Astrocyte (in vitro differentiated cells and primary cell): ENCODE measurements at regions not wholly inside any gene's neighbourhood (a gene's known extent, or its start where the extent isn't known, plus 50 kb on each side); places are given as distances from the start of the nearest gene placed in this dataset.
A peak's percentile ranks its signal among the peaks of the same experiment; 100 is the strongest.

Experiments used
- DNase-seq: peaks from one replicate; pipeline ENCODE4 v3.0.0-alpha.2; 2010; ENCODE audit warnings: low read depth
- FAIRE-seq: peaks from 2 replicates; lab custom pipeline; 2011; peaks lifted over from hg19 to GRCh38; lab: Jason Lieb, UNC
- H2AFZ ChIP-seq: 2 replicates; pipeline ENCODE4 v1.6.0; 2012; ENCODE audit warnings: low read depth, low read length, inconsistent platforms
- H3K27ac ChIP-seq: 2 replicates; pipeline ENCODE4 v1.5.1; 2011; ENCODE audit warnings: low read depth, low read length, inconsistent platforms
- H3K27me3 ChIP-seq: 2 replicates; pipeline ENCODE4 v1.6.0; 2011; ENCODE audit warnings: low read length, inconsistent platforms; ENCODE audit not compliant: insufficient read depth
- H3K36me3 ChIP-seq: 2 replicates; pipeline ENCODE4 v1.5.1; 2011; ENCODE audit warnings: low read length, inconsistent platforms; ENCODE audit not compliant: insufficient read depth
- H3K4me1 ChIP-seq: 2 replicates; pipeline ENCODE4 v1.5.1; 2011; ENCODE audit warnings: low read length, inconsistent platforms; ENCODE audit not compliant: insufficient read depth
- H3K4me2 ChIP-seq: 2 replicates; pipeline ENCODE4 v1.6.0; 2012; ENCODE audit warnings: low read length, inconsistent platforms
- H3K4me3 ChIP-seq: 2 replicates; pipeline ENCODE4 v1.5.1; 2011; ENCODE audit warnings: low read depth, mild to moderate bottlenecking, low read length, inconsistent platforms; ENCODE audit not compliant: insufficient read depth
- H3K79me2 ChIP-seq: 2 replicates; pipeline ENCODE4 v1.6.0; 2012; ENCODE audit warnings: mild to moderate bottlenecking, low read length, inconsistent platforms; ENCODE audit not compliant: insufficient read depth
- H3K9ac ChIP-seq: 2 replicates; pipeline ENCODE4 v1.6.0; 2012; ENCODE audit warnings: mild to moderate bottlenecking, low read length, inconsistent platforms
- H3K9me3 ChIP-seq: 2 replicates; pipeline ENCODE4 v1.5.1; 2012; ENCODE audit warnings: low read depth, mild to moderate bottlenecking, low read length, inconsistent platforms; ENCODE audit not compliant: insufficient read depth
- H4K20me1 ChIP-seq: 2 replicates; pipeline ENCODE4 v1.6.0; 2012; ENCODE audit warnings: low read length, inconsistent platforms; ENCODE audit not compliant: insufficient read depth
- H3K27ac Mint-ChIP-seq: one replicate; pipeline ENCODE4 v1.8.0; 2021; ENCODE audit warnings: mild to moderate bottlenecking, mixed read lengths; ENCODE audit not compliant: unreplicated experiment
- H3K27me3 Mint-ChIP-seq: one replicate; pipeline ENCODE4 v1.8.0; 2021; ENCODE audit warnings: low read depth, mixed read lengths; ENCODE audit not compliant: unreplicated experiment
- H3K36me3 Mint-ChIP-seq: one replicate; pipeline ENCODE4 v1.8.0; 2021; ENCODE audit warnings: low read depth, mixed read lengths; ENCODE audit not compliant: unreplicated experiment
- H3K4me1 Mint-ChIP-seq: one replicate; pipeline ENCODE4 v1.8.0; 2021; ENCODE audit warnings: low read depth, mixed read lengths; ENCODE audit not compliant: unreplicated experiment
- H3K4me3 Mint-ChIP-seq: one replicate; pipeline ENCODE4 v1.8.0; 2021; ENCODE audit warnings: mild to moderate bottlenecking, moderate library complexity, mixed read lengths; ENCODE audit not compliant: unreplicated experiment
- H3K9me3 Mint-ChIP-seq: one replicate; pipeline ENCODE4 v1.8.0; 2021; ENCODE audit warnings: mild to moderate bottlenecking, mixed read lengths; ENCODE audit not compliant: unreplicated experiment
- CTCF ChIP-seq: IDR thresholded peaks from 2 replicates; pipeline ENCODE4 v1.5.1; 2011; ENCODE audit warnings: low read depth, mild to moderate bottlenecking, inconsistent platforms, low read length, moderate library complexity; ENCODE audit not compliant: insufficient read depth
- EZH2 ChIP-seq: IDR thresholded peaks from 2 replicates; pipeline ENCODE4 v1.6.1; 2012; ENCODE audit warnings: mild to moderate bottlenecking, low read length, inconsistent platforms; ENCODE audit not compliant: insufficient read depth

GRCh38 chr5:96033116-96033515 is 71.5 kb upstream of the ELL2 start:
- H3K27ac Mint-ChIP-seq, result no peak overlapping the region
- peaks cover 6% of the 10 kb centered on the region for H3K9me3 Mint-ChIP-seq
- Histone ChIP-seq H3K4me3 (no peak overlapping the region), H3K9ac (no peak overlapping the region), H3K27ac (no peak overlapping the region), H3K79me2 (no peaks in the 10 kb centered on the region), H3K27me3 (no peaks in the 10 kb centered on the region), H3K36me3 (no peaks in the 10 kb centered on the region), H3K4me2 (no peak overlapping the region), H3K9me3 (no peaks in the 10 kb centered on the region), H2AFZ (no peak overlapping the region), H3K4me1 (peaks cover 8% of the 10 kb centered on the region), H4K20me1 (no peaks in the 10 kb centered on the region)
- H3K36me3 Mint-ChIP-seq, result peaks cover 4% of the 10 kb centered on the region
- TF ChIP-seq EZH2, result no peak
- no peak for TF ChIP-seq CTCF
- DNase-seq, result no peak
- H3K4me3 Mint-ChIP-seq, result no peak overlapping the region
- H3K4me1 Mint-ChIP-seq, result peaks cover 14% of the 10 kb centered on the region
- FAIRE-seq, result no peak
- no peaks in the 10 kb centered on the region for H3K27me3 Mint-ChIP-seq

- Mint-ChIP-seq H3K4me3 (no peak overlapping the region), H3K27ac (peak overlapping the region; percentile 83), H3K36me3 (no peaks in the 10 kb centered on the region), H3K27me3 (no peaks in the 10 kb centered on the region), H3K4me1 (peaks cover 13% of the 10 kb centered on the region), H3K9me3 (peaks cover 4% of the 10 kb centered on the region)
- Histone ChIP-seq H3K4me3 (no peak overlapping the region), H2AFZ (peak overlapping the region; percentile 44), H3K36me3 (no peaks in the 10 kb centered on the region), H3K9me3 (no peaks in the 10 kb centered on the region), H4K20me1 (no peaks in the 10 kb centered on the region), H3K9ac (no peak overlapping the region), H3K79me2 (no peaks in the 10 kb centered on the region), H3K27me3 (no peaks in the 10 kb centered on the region), H3K4me1 (peaks cover 10% of the 10 kb centered on the region), H3K4me2 (peak overlapping the region; percentile 25), H3K27ac (peak overlapping the region; percentile 70)
- peak; percentile 91 for FAIRE-seq
- TF ChIP-seq EZH2 (no peak), CTCF (no peak)
- DNase-seq, result peak; percentile 84
These were observed 70.2 kb upstream of the ELL2 start for GRCh38 chr5:96031811-96032261.

- H3K27me3 Mint-ChIP-seq, result no peaks in the 10 kb centered on the region
- no peak for DNase-seq
- no peak overlapping the region for H3K9ac ChIP-seq
- H3K4me3 Mint-ChIP-seq, result no peak overlapping the region
- H3K4me3 ChIP-seq, result no peak overlapping the region
- peaks cover 4% of the 10 kb centered on the region for H3K9me3 Mint-ChIP-seq
- H3K9me3 ChIP-seq, result no peaks in the 10 kb centered on the region
- H3K27ac ChIP-seq, result no peak overlapping the region
- H3K4me1 Mint-ChIP-seq, result peaks cover 17% of the 10 kb centered on the region
- H3K36me3 ChIP-seq, result no peaks in the 10 kb centered on the region
- no peak overlapping the region for H3K4me2 ChIP-seq
- no peaks in the 10 kb centered on the region for H3K79me2 ChIP-seq
- no peaks in the 10 kb centered on the region for H4K20me1 ChIP-seq
- peak; percentile 66 for FAIRE-seq
- no peak for TF ChIP-seq EZH2
- TF ChIP-seq CTCF, result no peak
- no peak overlapping the region for H2AFZ ChIP-seq
- H3K27me3 ChIP-seq, result no peaks in the 10 kb centered on the region
- H3K4me1 ChIP-seq, result peaks cover 15% of the 10 kb centered on the region
- H3K36me3 Mint-ChIP-seq, result no peaks in the 10 kb centered on the region
- H3K27ac Mint-ChIP-seq, result no peak overlapping the region
These were observed 69.5 kb upstream of the ELL2 start for GRCh38 chr5:96031180-96031579.
